ENCODE measurements at regions not wholly inside any gene's neighbourhood (a gene's known extent, or its start where the extent isn't known, plus 50 kb on each side); places are given as distances from the start of the nearest gene placed in this dataset.

GRCh38 chr10:25820874-25821273, 113.2 kb upstream of the MYO3A start:
- TF ChIP-seq, protein P1, sequence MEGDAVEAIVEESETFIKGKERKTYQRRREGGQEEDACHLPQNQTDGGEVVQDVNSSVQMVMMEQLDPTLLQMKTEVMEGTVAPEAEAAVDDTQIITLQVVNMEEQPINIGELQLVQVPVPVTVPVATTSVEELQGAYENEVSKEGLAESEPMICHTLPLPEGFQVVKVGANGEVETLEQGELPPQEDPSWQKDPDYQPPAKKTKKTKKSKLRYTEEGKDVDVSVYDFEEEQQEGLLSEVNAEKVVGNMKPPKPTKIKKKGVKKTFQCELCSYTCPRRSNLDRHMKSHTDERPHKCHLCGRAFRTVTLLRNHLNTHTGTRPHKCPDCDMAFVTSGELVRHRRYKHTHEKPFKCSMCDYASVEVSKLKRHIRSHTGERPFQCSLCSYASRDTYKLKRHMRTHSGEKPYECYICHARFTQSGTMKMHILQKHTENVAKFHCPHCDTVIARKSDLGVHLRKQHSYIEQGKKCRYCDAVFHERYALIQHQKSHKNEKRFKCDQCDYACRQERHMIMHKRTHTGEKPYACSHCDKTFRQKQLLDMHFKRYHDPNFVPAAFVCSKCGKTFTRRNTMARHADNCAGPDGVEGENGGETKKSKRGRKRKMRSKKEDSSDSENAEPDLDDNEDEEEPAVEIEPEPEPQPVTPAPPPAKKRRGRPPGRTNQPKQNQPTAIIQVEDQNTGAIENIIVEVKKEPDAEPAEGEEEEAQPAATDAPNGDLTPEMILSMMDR (IDR thresholded peaks at IDR 0.05) = no peak
- TF ChIP-seq ZFX (IDR thresholded peaks at IDR 0.05; ENCODE audit: borderline replicate concordance) = no peak

Measured in 22Rv1 (cell line).